ENCODE measurements at regions not wholly inside any gene's neighbourhood (a gene's known extent, or its start where the extent isn't known, plus 50 kb on each side); places are given as distances from the start of the nearest gene placed in this dataset.
"Not testable (repeated sequence)": the region's sequence is repeated elsewhere in the genome, so short reads cannot be mapped to it uniquely, and the experiment has no call there.

DNA sequence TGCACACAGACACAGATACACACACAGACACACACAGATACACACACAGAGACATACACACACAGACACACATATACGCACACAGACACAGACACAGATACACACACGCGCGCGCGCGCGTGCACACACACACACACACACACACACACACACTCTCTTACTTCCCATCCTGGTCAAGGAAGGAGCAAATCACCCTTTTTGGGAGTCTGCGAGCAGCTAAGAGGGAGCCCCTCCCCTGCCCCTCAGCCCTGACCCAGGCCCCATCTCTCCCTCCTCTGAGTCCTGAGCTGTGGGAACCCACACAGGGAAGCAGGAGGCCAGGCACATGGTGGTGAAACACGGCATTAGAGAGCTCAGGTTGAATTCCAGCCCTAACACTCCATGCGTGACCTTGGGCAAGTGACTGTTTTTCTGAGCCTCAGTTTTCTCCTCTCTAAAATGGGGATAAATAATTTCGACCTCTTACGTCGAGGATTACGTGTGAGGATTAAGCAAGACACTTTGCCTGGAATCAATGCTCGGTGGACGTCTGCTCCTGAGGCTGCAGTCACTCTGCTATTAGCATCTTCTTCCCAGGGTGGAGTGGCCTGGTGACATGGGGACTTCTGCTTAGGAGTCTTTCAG lies 191.5 kb downstream of the TBC1D2B start:
- not testable (repeated sequence) for H3K4me3 Mint-ChIP-seq; H3K4me3 ChIP-seq (ENCODE audit: low read depth, low read length); H3K27ac ChIP-seq (ENCODE audit: insufficient read depth, low read length, poor library complexity, severe bottlenecking); H3K27ac Mint-ChIP-seq; H3K27me3 Mint-ChIP-seq; H3K36me3 ChIP-seq (ENCODE audit: control insufficient read depth, insufficient read depth, low read length); H3K9me3 ChIP-seq (ENCODE audit: control insufficient read depth in 2 of 2, low read length in 2 of 2); H3K4me1 Mint-ChIP-seq; H3K4me1 ChIP-seq (ENCODE audit: control insufficient read depth, insufficient read depth, low read length, poor library complexity, severe bottlenecking); DNase-seq; H3K9me3 Mint-ChIP-seq; ATAC-seq (ENCODE audit: low read depth in 2 of 2); H3K27me3 ChIP-seq (ENCODE audit: control insufficient read depth, insufficient read depth, low read length); H3K36me3 Mint-ChIP-seq

DNA sequence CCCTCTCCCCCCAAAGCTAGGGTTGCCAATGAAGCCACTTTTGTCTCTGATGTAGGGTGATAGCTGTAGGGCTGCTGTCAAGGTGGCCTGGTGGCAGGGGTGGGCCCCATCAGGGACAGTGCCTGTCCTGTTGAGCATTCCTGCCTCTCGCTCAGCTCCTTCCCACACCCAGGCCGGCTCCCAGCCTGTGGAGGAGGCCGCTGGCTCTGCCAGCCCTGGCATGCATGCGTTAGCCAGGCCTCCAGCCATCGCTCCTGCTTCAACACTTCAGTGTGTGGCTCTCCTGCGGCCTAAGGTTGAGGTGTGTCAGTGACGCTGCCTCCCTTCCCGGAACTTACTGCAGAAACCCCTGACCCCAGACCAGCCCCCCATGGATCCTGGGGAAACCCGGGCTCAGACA lies 194.5 kb downstream of the TBC1D2B start:
- H3K36me3 Mint-ChIP-seq; H3K4me3 ChIP-seq (ENCODE audit: low read depth, low read length); H3K4me1 Mint-ChIP-seq; H3K36me3 ChIP-seq (ENCODE audit: control insufficient read depth, insufficient read depth, low read length); H3K4me3 Mint-ChIP-seq; H3K27me3 ChIP-seq (ENCODE audit: control insufficient read depth, insufficient read depth, low read length); H3K27ac Mint-ChIP-seq; DNase-seq; H3K9me3 ChIP-seq (ENCODE audit: control insufficient read depth in 2 of 2, low read length in 2 of 2); H3K9me3 Mint-ChIP-seq; H3K27ac ChIP-seq (ENCODE audit: insufficient read depth, low read length, poor library complexity, severe bottlenecking); H3K4me1 ChIP-seq (ENCODE audit: control insufficient read depth, insufficient read depth, low read length, poor library complexity, severe bottlenecking); H3K27me3 Mint-ChIP-seq; ATAC-seq (ENCODE audit: low read depth in 2 of 2): not testable (repeated sequence)

DNA sequence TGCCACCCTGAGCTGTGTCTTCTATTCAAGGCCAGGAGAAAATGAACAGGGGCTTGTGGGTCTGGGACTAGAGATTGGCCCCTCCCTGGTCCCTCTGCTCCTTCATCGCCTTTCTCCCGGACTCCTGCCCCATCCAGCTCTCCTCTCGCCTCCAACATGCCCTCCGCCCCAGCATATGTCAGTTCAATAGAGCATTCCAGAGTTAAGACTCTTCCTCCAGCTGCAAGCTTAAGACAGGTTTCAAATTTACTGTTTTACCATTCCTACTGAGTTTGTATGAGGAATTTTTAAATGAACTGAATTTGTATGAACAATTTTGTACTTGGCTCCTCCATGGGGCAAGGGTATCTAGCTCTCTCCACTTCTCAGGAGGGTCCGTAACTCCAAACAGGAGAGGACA lies 195.6 kb downstream of the TBC1D2B start:
- Mint-ChIP-seq H3K27me3 (no peaks in the 10 kb centered on the region), H3K9me3 (no peaks in the 10 kb centered on the region), H3K27ac (no peak overlapping the region), H3K4me1 (no peaks in the 10 kb centered on the region), H3K4me3 (no peak overlapping the region), H3K36me3 (no peaks in the 10 kb centered on the region)
- ATAC-seq (ENCODE audit: low read depth in 2 of 2) (no peak), DNase-seq (no peak)
- Histone ChIP-seq H3K4me3 (ENCODE audit: low read depth, low read length) (no peak overlapping the region), H3K36me3 (ENCODE audit: control insufficient read depth, insufficient read depth, low read length) (no peaks in the 10 kb centered on the region), H3K27ac (ENCODE audit: insufficient read depth, low read length, poor library complexity, severe bottlenecking) (no peak overlapping the region), H3K9me3 (ENCODE audit: control insufficient read depth in 2 of 2, low read length in 2 of 2) (no peaks in the 10 kb centered on the region), H3K27me3 (ENCODE audit: control insufficient read depth, insufficient read depth, low read length) (no peaks in the 10 kb centered on the region), H3K4me1 (ENCODE audit: control insufficient read depth, insufficient read depth, low read length, poor library complexity, severe bottlenecking) (no peaks in the 10 kb centered on the region)

DNA sequence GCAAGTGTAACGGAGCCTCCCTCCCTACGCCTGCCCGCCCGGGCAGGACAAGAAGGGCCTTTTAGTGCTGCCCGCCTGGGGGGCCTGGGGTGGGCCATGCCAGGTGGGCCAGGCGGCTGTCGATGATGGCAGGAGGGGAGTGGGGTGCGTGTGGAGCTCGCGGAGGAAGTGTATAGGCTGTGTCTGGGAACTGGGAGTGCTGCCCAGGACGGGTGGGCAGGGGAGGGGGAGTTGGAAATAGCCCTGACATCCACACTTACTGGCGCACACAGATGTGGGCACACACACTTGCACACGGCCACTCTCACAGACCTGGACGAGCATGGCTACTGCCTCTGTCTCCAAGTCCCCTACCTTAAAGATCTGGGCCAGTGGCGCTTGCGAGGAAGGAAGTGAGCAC lies 196.0 kb downstream of the TBC1D2B start:
- not testable (repeated sequence) for H3K4me3 Mint-ChIP-seq; H3K27ac Mint-ChIP-seq; H3K27me3 ChIP-seq (ENCODE audit: control insufficient read depth, insufficient read depth, low read length); H3K4me1 ChIP-seq (ENCODE audit: control insufficient read depth, insufficient read depth, low read length, poor library complexity, severe bottlenecking); H3K27me3 Mint-ChIP-seq; H3K4me3 ChIP-seq (ENCODE audit: low read depth, low read length); ATAC-seq (ENCODE audit: low read depth in 2 of 2); H3K4me1 Mint-ChIP-seq; H3K36me3 Mint-ChIP-seq; H3K9me3 ChIP-seq (ENCODE audit: control insufficient read depth in 2 of 2, low read length in 2 of 2); DNase-seq; H3K27ac ChIP-seq (ENCODE audit: insufficient read depth, low read length, poor library complexity, severe bottlenecking); H3K36me3 ChIP-seq (ENCODE audit: control insufficient read depth, insufficient read depth, low read length); H3K9me3 Mint-ChIP-seq

DNA sequence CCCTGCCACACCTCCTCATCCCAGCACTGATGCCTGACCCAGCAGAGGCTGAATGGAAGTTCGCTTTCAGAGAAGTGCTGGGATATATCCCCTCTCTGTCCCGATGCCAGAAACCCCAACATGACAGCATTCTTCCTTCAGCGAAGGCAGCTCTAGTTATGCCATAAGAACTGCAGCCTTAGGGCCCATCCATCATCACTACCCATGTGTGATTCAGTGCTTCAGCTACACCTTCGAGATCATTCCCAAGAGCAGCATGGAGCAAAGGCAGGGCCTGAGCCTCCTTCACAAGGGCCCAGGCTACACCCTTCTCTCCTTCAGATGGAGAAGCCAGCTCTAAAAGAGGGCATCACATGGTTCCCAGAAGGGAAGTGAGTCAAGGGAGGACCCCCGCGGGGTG lies 198.0 kb downstream of the TBC1D2B start:
- not testable (repeated sequence) for H3K27me3 Mint-ChIP-seq; H3K36me3 ChIP-seq (ENCODE audit: control insufficient read depth, insufficient read depth, low read length); H3K4me1 ChIP-seq (ENCODE audit: control insufficient read depth, insufficient read depth, low read length, poor library complexity, severe bottlenecking); H3K4me3 ChIP-seq (ENCODE audit: low read depth, low read length); DNase-seq; H3K27me3 ChIP-seq (ENCODE audit: control insufficient read depth, insufficient read depth, low read length); H3K36me3 Mint-ChIP-seq; H3K9me3 Mint-ChIP-seq; H3K27ac Mint-ChIP-seq; H3K9me3 ChIP-seq (ENCODE audit: control insufficient read depth in 2 of 2, low read length in 2 of 2); ATAC-seq (ENCODE audit: low read depth in 2 of 2); H3K27ac ChIP-seq (ENCODE audit: insufficient read depth, low read length, poor library complexity, severe bottlenecking); H3K4me1 Mint-ChIP-seq; H3K4me3 Mint-ChIP-seq

DNA sequence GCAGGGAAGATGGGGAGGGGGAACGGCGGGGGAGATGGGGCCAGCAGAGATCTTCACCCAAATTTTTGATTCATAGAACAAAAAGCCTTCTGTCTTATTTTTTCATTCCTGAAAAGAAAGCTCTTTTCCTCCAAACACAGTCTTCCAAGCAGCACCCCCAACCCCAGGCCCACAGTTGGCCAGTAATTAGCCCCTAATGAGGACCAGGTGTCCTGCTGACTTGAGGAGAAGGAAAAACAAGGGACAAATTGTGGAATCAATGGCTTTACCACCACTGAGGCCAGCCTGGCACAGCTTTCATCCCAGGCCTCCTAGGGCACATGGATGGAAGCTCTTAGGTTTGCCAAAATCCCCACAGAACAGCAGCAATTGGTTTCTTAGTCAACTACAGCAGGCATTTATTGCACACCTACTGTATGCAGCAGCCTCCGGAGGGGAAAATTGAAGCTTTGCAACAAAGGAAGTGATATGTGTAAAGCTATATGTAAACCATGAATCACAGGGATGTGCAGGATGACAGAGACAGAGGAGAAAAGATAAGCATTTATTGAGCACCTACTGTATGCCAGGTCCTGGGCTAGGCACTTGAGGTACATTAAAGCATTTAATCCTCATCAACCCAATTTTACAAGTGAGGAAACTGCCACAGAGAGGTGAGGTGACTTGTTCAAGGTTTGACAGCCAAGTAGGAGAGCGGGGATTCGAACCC lies 199.5 kb downstream of the TBC1D2B start:
- Mint-ChIP-seq H3K36me3 (no peaks in the 10 kb centered on the region), H3K27me3 (no peaks in the 10 kb centered on the region), H3K9me3 (no peaks in the 10 kb centered on the region), H3K4me1 (no peaks in the 10 kb centered on the region), H3K27ac (no peak overlapping the region), H3K4me3 (no peak overlapping the region)
- no peak overlapping the region for H3K27ac ChIP-seq (ENCODE audit: insufficient read depth, low read length, poor library complexity, severe bottlenecking)
- no peaks in the 10 kb centered on the region for H3K27me3 ChIP-seq (ENCODE audit: control insufficient read depth, insufficient read depth, low read length)
- H3K9me3 ChIP-seq (ENCODE audit: control insufficient read depth in 2 of 2, low read length in 2 of 2): no peaks in the 10 kb centered on the region
- no peaks in the 10 kb centered on the region for H3K36me3 ChIP-seq (ENCODE audit: control insufficient read depth, insufficient read depth, low read length)
- no peak for DNase-seq
- no peaks in the 10 kb centered on the region for H3K4me1 ChIP-seq (ENCODE audit: control insufficient read depth, insufficient read depth, low read length, poor library complexity, severe bottlenecking)
- no peak overlapping the region for H3K4me3 ChIP-seq (ENCODE audit: low read depth, low read length)
- ATAC-seq (ENCODE audit: low read depth in 2 of 2): no peak

DNA sequence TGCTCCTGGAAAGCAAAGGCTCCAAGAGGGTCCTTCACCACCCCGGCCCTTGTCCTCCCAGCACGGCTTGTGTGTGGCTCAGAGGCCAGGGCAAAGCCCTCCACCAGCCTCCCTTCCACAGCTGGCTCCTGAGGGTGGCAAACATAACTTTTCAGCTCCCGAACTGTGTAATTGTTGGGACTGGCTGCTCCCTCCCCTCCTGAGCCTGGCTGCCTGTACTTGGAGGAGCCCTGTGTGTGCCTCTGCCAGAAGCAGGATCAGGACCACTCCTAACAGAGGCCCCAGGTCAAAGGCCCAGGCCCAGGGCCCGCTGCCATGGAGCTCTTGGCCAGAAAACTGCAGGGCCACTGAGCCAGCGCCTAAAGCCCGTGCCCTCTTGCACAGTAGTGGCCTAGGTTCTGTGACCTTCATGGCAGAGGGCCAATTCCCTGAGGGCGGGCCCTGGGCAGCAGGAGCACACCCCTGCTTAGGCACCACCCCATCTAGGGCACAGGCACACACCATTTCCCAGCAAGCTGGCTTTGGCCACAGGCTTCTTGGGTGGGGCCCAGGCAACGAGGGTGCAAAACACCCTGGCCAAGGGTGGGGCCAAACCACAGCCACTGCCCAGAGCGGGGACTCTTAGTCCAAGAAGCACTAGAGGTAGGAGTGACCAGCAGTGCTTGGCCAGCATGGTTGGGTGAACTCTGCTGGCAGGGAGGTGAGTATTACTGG lies 201.2 kb downstream of the TBC1D2B start:
- H3K36me3 ChIP-seq (ENCODE audit: control insufficient read depth, insufficient read depth, low read length); H3K9me3 ChIP-seq (ENCODE audit: control insufficient read depth in 2 of 2, low read length in 2 of 2); H3K27ac Mint-ChIP-seq; H3K27me3 ChIP-seq (ENCODE audit: control insufficient read depth, insufficient read depth, low read length); H3K36me3 Mint-ChIP-seq; H3K4me3 ChIP-seq (ENCODE audit: low read depth, low read length); H3K27ac ChIP-seq (ENCODE audit: insufficient read depth, low read length, poor library complexity, severe bottlenecking); H3K9me3 Mint-ChIP-seq; H3K4me1 Mint-ChIP-seq; H3K4me3 Mint-ChIP-seq; ATAC-seq (ENCODE audit: low read depth in 2 of 2); DNase-seq; H3K4me1 ChIP-seq (ENCODE audit: control insufficient read depth, insufficient read depth, low read length, poor library complexity, severe bottlenecking); H3K27me3 Mint-ChIP-seq: not testable (repeated sequence)
